GM12874 (cell line): ENCODE measurements at regions not wholly inside any gene's neighbourhood (a gene's known extent, or its start where the extent isn't known, plus 50 kb on each side); places are given as distances from the start of the nearest gene placed in this dataset.

ENCODE experiments used
- CTCF ChIP-seq: IDR thresholded peaks from 2 replicates; pipeline ENCODE4 v1.5.1; 2011; ENCODE audit warnings: low read depth, mild to moderate bottlenecking, control low read depth, low read length, moderate library complexity; ENCODE audit not compliant: insufficient read depth

- no peak for TF ChIP-seq CTCF
These were observed 65.3 kb upstream of the PTGDR start for GRCh38 chr14:52202151-52202550.

- no peak for TF ChIP-seq CTCF
These were observed 77.1 kb upstream of the PTGDR start for GRCh38 chr14:52190337-52190931.

- TF ChIP-seq CTCF, result no peak
These were observed 78.2 kb upstream of the PTGDR start for GRCh38 chr14:52189325-52189724.

GRCh38 chr14:52188381-52188780 lies 79.1 kb upstream of the PTGDR start:
- TF ChIP-seq CTCF, result no peak

- no peak for TF ChIP-seq CTCF
These were observed 82.3 kb upstream of the PTGDR start for GRCh38 chr14:52185178-52185577.

- TF ChIP-seq CTCF, result no peak
These were observed 84.6 kb upstream of the PTGDR start for GRCh38 chr14:52182853-52183252.

- TF ChIP-seq CTCF, result no peak
These were observed 88.2 kb upstream of the PTGDR start for GRCh38 chr14:52179141-52179790.
